ENCODE measurements at regions not wholly inside any gene's neighbourhood (a gene's known extent, or its start where the extent isn't known, plus 50 kb on each side); places are given as distances from the start of the nearest gene placed in this dataset.

- Histone ChIP-seq H3K9me3 (no peaks in the 10 kb centered on the region), H3K36me3 (no peaks in the 10 kb centered on the region), H3K4me1 (no peaks in the 10 kb centered on the region), H3K27me3 (no peaks in the 10 kb centered on the region), H3K4me3 (no peak overlapping the region), H3K27ac (no peak overlapping the region)
- TF ChIP-seq POLR2A (IDR thresholded peaks at IDR 0.05) (no peak), POLR2AphosphoS5 (IDR thresholded peaks at IDR 0.05) (no peak), CTCF (IDR thresholded peaks at IDR 0.05) (no peak)
- no peak for DNase-seq (ENCODE audit: low spot score in 2 of 2)
- intact Hi-C loops (cut with DNase I; ENCODE audit: low total_unique reads): no loop called here
These were observed 146.5 kb upstream of the TMC3 start for GRCh38 chr15:81520480-81520879.

- intact Hi-C loops (cut with DNase I; ENCODE audit: low total_unique reads): no loop called here
- Histone ChIP-seq H3K4me3 (no peak overlapping the region), H3K27ac (no peak overlapping the region), H3K27me3 (no peaks in the 10 kb centered on the region), H3K9me3 (no peaks in the 10 kb centered on the region), H3K36me3 (no peaks in the 10 kb centered on the region), H3K4me1 (no peaks in the 10 kb centered on the region)
- DNase-seq (ENCODE audit: low spot score in 2 of 2): no peak
- no peak for TF ChIP-seq CTCF (IDR thresholded peaks at IDR 0.05)
- TF ChIP-seq POLR2A (IDR thresholded peaks at IDR 0.05): no peak
- no peak for TF ChIP-seq POLR2AphosphoS5 (IDR thresholded peaks at IDR 0.05)
These were observed 142.4 kb upstream of the TMC3 start for GRCh38 chr15:81516461-81516860.

GRCh38 chr15:81516012-81516411 lies 142.0 kb upstream of the TMC3 start:
- H3K36me3 ChIP-seq: no peaks in the 10 kb centered on the region
- H3K27ac ChIP-seq: no peak overlapping the region
- no peaks in the 10 kb centered on the region for H3K4me1 ChIP-seq
- H3K4me3 ChIP-seq: no peak overlapping the region
- DNase-seq (ENCODE audit: low spot score in 2 of 2): no peak
- TF ChIP-seq POLR2A (IDR thresholded peaks at IDR 0.05): no peak
- no peak for TF ChIP-seq CTCF (IDR thresholded peaks at IDR 0.05)
- TF ChIP-seq POLR2AphosphoS5 (IDR thresholded peaks at IDR 0.05): no peak
- no peaks in the 10 kb centered on the region for H3K9me3 ChIP-seq
- intact Hi-C loops (cut with DNase I; ENCODE audit: low total_unique reads): no loop called here
- H3K27me3 ChIP-seq: no peaks in the 10 kb centered on the region

- intact Hi-C loops (cut with DNase I; ENCODE audit: low total_unique reads): no loop called here
These were observed 140.7 kb upstream of the TMC3 start for GRCh38 chr15:81514725-81515124.

GRCh38 chr15:81511138-81511537 lies 137.1 kb upstream of the TMC3 start:
- Histone ChIP-seq H3K36me3 (no peaks in the 10 kb centered on the region), H3K27me3 (no peaks in the 10 kb centered on the region), H3K9me3 (no peaks in the 10 kb centered on the region), H3K4me3 (no peak overlapping the region), H3K27ac (no peak overlapping the region), H3K4me1 (no peaks in the 10 kb centered on the region)
- no peak for DNase-seq (ENCODE audit: low spot score in 2 of 2)
- intact Hi-C loops (cut with DNase I; ENCODE audit: low total_unique reads): no loop called here
- TF ChIP-seq POLR2AphosphoS5 (IDR thresholded peaks at IDR 0.05) (no peak), POLR2A (IDR thresholded peaks at IDR 0.05) (no peak), CTCF (IDR thresholded peaks at IDR 0.05) (no peak)

More at GRCh38 chr15:81514725-81515124, 140.7 kb upstream of the TMC3 start:
- no peak for DNase-seq (ENCODE audit: low spot score in 2 of 2)
- TF ChIP-seq CTCF (IDR thresholded peaks at IDR 0.05) (no peak), POLR2AphosphoS5 (IDR thresholded peaks at IDR 0.05) (no peak)
- Histone ChIP-seq H3K27ac (no peak overlapping the region), H3K36me3 (no peaks in the 10 kb centered on the region), H3K4me1 (no peaks in the 10 kb centered on the region), H3K4me3 (no peak overlapping the region), H3K27me3 (no peaks in the 10 kb centered on the region), H3K9me3 (no peaks in the 10 kb centered on the region)

Measured in breast epithelium (tissue), 4 donors.